DOHH2 (cell line): ENCODE measurements at regions not wholly inside any gene's neighbourhood (a gene's known extent, or its start where the extent isn't known, plus 50 kb on each side); places are given as distances from the start of the nearest gene placed in this dataset.

Source experiments
- H3F3A ChIP-seq: fragments of 200-600 bp; sonication (generic), shearing (Covaris generic); 2 replicates; pipeline ENCODE4 v1.6.0; 2016; ENCODE audit warnings: antibody characterized with exemption, mild to moderate bottlenecking; ENCODE audit not compliant: control insufficient read depth, insufficient read depth
- H3K27ac ChIP-seq: fragments of 200-600 bp; sonication (generic); 2 replicates; pipeline ENCODE4 v1.5.1; 2014; ENCODE audit warnings: low read depth, mild to moderate bottlenecking, low read length, moderate library complexity
- H3K27me3 ChIP-seq: fragments of 200-600 bp; sonication (generic); 2 replicates; pipeline ENCODE4 v1.6.1; 2014; ENCODE audit warnings: mild to moderate bottlenecking, low read length, mixed read lengths; ENCODE audit not compliant: control insufficient read depth
- H3K36me3 ChIP-seq: fragments of 200-600 bp; sonication (generic); 2 replicates; pipeline ENCODE4 v1.6.1; 2014; ENCODE audit warnings: mild to moderate bottlenecking, low read length, moderate library complexity, mixed read lengths; ENCODE audit not compliant: control insufficient read depth
- H3K4me1 ChIP-seq: fragments of 200-600 bp; sonication (generic); 2 replicates; pipeline ENCODE4 v1.6.1; 2014; ENCODE audit warnings: mild to moderate bottlenecking, low read length, mixed read lengths; ENCODE audit not compliant: control insufficient read depth
- H3K4me2 ChIP-seq: fragments of 200-600 bp; sonication (generic); 2 replicates; pipeline ENCODE4 v1.6.0; 2014; ENCODE audit warnings: mild to moderate bottlenecking, low read length, moderate library complexity
- H3K4me3 ChIP-seq: fragments of 200-600 bp; sonication (generic); 2 replicates; pipeline ENCODE4 v1.5.1; 2014; ENCODE audit warnings: mild to moderate bottlenecking, low read length, mixed read lengths
- H3K79me2 ChIP-seq: fragments of 200-600 bp; sonication (generic); 2 replicates; pipeline ENCODE4 v1.6.1; 2014; ENCODE audit warnings: mild to moderate bottlenecking, low read length, mixed read lengths; ENCODE audit not compliant: control insufficient read depth
- H3K9me2 ChIP-seq: fragments of 200-600 bp; sonication (generic); replicated peaks from 2 replicates; pipeline ENCODE4 v1.6.1; 2014; ENCODE audit warnings: mild to moderate bottlenecking, low read length, mixed read lengths; ENCODE audit not compliant: control insufficient read depth
- H3K9me3 ChIP-seq: fragments of 200-600 bp; sonication (generic); 2 replicates; pipeline ENCODE4 v1.6.1; 2014; ENCODE audit warnings: antibody characterized with exemption, low read length, mixed read lengths; ENCODE audit not compliant: control insufficient read depth, insufficient read depth
- H4K20me1 ChIP-seq: fragments of 200-600 bp; sonication (generic); 2 replicates; pipeline ENCODE4 v1.6.0; 2014; ENCODE audit warnings: low read depth, mild to moderate bottlenecking, antibody characterized with exemption, low read length, moderate library complexity; ENCODE audit not compliant: control insufficient read depth, insufficient read depth
- EZH2phosphoT487 ChIP-seq: fragments of 200-600 bp; sonication (generic); IDR thresholded peaks from 2 replicates; pipeline ENCODE4 v1.6.1; 2017; ENCODE audit warnings: borderline replicate concordance, mild to moderate bottlenecking, antibody characterized with exemption, low read length, moderate library complexity, mixed read lengths
- TF ChIP-seq, protein P1 (sequence below): fragments of 200-600 bp; sonication (generic); IDR thresholded peaks from one replicate; pipeline ENCODE4 v1.5.1; 2014; ENCODE audit warnings: antibody characterized with exemption, mild to moderate bottlenecking, low read depth, low read length; ENCODE audit not compliant: poor library complexity, severe bottlenecking

DNA sequence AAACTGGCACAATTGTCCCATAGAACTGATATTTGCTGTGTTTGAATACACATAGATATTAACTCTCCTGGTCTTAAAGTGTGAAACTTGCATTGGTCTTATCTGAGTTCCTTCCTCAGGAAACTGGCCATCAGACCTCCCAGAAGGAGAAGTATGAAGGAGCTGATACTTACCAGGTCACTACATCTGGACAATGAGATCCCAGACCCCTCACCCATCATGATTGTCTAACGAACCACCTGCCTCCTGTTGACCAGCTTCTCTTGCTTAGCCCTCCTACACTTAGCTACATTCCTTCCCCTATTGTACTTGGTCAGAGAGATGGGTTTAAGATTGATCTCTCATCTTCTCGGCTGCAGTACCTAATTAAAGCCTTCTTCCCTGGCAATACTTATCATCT, 413.3 kb downstream of the KCTD12 start:
- no peak for TF ChIP-seq EZH2phosphoT487
- TF ChIP-seq, protein P1, sequence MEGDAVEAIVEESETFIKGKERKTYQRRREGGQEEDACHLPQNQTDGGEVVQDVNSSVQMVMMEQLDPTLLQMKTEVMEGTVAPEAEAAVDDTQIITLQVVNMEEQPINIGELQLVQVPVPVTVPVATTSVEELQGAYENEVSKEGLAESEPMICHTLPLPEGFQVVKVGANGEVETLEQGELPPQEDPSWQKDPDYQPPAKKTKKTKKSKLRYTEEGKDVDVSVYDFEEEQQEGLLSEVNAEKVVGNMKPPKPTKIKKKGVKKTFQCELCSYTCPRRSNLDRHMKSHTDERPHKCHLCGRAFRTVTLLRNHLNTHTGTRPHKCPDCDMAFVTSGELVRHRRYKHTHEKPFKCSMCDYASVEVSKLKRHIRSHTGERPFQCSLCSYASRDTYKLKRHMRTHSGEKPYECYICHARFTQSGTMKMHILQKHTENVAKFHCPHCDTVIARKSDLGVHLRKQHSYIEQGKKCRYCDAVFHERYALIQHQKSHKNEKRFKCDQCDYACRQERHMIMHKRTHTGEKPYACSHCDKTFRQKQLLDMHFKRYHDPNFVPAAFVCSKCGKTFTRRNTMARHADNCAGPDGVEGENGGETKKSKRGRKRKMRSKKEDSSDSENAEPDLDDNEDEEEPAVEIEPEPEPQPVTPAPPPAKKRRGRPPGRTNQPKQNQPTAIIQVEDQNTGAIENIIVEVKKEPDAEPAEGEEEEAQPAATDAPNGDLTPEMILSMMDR: no peak
- Histone ChIP-seq H3K36me3 (no peaks in the 10 kb centered on the region), H3K79me2 (no peaks in the 10 kb centered on the region)

DNA sequence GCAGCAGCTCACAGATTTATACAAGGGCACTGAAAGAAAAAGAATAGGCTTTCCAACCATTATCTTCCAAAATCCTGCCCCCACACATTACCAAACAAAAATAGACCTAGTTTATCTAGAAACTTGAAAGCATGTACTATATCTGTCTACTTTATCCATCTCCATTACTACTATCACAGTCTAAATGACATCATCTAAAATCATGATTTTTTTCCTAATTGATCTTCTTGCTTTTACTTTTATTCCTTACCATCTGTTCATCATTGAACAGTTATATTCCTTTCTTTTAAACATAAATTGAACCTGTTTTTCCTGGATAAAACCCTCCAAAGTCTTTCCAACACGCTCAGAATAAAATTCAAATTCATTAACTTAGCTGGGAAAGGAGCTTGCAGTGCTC, 414.7 kb downstream of the KCTD12 start:
- H3K4me1 ChIP-seq: no peaks in the 10 kb centered on the region
- no peaks in the 10 kb centered on the region for H3F3A ChIP-seq
- H3K36me3 ChIP-seq: no peaks in the 10 kb centered on the region
- H3K4me2 ChIP-seq: no peak overlapping the region
- no peak overlapping the region for H3K4me3 ChIP-seq
- no peaks in the 10 kb centered on the region for H3K9me2 ChIP-seq
- H3K9me3 ChIP-seq: no peaks in the 10 kb centered on the region
- no peaks in the 10 kb centered on the region for H4K20me1 ChIP-seq
- no peaks in the 10 kb centered on the region for H3K27me3 ChIP-seq
- TF ChIP-seq, protein P1: no peak
- TF ChIP-seq EZH2phosphoT487: no peak
- H3K79me2 ChIP-seq: no peaks in the 10 kb centered on the region
- H3K27ac ChIP-seq: no peak overlapping the region

More for the DNA sequence above, 413.3 kb downstream of the KCTD12 start:
- Histone ChIP-seq H3K4me2 (no peak overlapping the region), H4K20me1 (no peaks in the 10 kb centered on the region), H3K9me3 (no peaks in the 10 kb centered on the region), H3F3A (no peaks in the 10 kb centered on the region), H3K4me3 (no peak overlapping the region), H3K9me2 (no peaks in the 10 kb centered on the region), H3K27ac (no peak overlapping the region), H3K4me1 (no peaks in the 10 kb centered on the region), H3K27me3 (no peaks in the 10 kb centered on the region)

- Histone ChIP-seq H4K20me1 (no peaks in the 10 kb centered on the region), H3K4me2 (no peak overlapping the region), H3K27me3 (no peaks in the 10 kb centered on the region), H3K9me3 (no peaks in the 10 kb centered on the region), H3F3A (no peaks in the 10 kb centered on the region), H3K4me3 (no peak overlapping the region), H3K27ac (no peak overlapping the region), H3K79me2 (no peaks in the 10 kb centered on the region), H3K4me1 (no peaks in the 10 kb centered on the region), H3K9me2 (no peaks in the 10 kb centered on the region), H3K36me3 (no peaks in the 10 kb centered on the region)
- TF ChIP-seq EZH2phosphoT487: no peak
- TF ChIP-seq, protein P1: no peak
Measured at GRCh38 chr13:76470991-76471390, 415.2 kb downstream of the KCTD12 start.
